Adrenal gland (tissue), 5 donors: ENCODE measurements at regions not wholly inside any gene's neighbourhood (a gene's known extent, or its start where the extent isn't known, plus 50 kb on each side); places are given as distances from the start of the nearest gene placed in this dataset.

Experiments used
- POLR2A ChIP-seq, 2 donors: fragments of 450-650 bp; IDR thresholded peaks; one replicate each; pipeline ENCODE4 v1.6.1; 2017; ENCODE audit warnings: antibody characterized with exemption in 2 of 2, mild to moderate bottlenecking in 2 of 2, moderate library complexity in 1 of 2
- TF ChIP-seq, protein P1 (sequence below), 6 experiments: fragments of 450-650 bp in 4 of 6; fragments of 200-600 bp in 2 of 6; sonication (generic) in 1 of 6; IDR thresholded peaks; 1 replicate in 5 of 6; 2 replicates in 1 of 6; pipeline versions ENCODE4 v1.5.1 to v1.8.0; 2016 to 2021; ENCODE audit warnings: antibody characterized with exemption in 6 of 6, mild to moderate bottlenecking in 2 of 6, moderate library complexity in 1 of 6
- donor health status: DM: no; HTN: no; CAD: no.

GRCh38 chr13:59537500-59537899, 626.2 kb downstream of the DIAPH3 start:
- no peak for TF ChIP-seq POLR2A (IDR thresholded peaks at IDR 0.05)
- TF ChIP-seq, protein P1, sequence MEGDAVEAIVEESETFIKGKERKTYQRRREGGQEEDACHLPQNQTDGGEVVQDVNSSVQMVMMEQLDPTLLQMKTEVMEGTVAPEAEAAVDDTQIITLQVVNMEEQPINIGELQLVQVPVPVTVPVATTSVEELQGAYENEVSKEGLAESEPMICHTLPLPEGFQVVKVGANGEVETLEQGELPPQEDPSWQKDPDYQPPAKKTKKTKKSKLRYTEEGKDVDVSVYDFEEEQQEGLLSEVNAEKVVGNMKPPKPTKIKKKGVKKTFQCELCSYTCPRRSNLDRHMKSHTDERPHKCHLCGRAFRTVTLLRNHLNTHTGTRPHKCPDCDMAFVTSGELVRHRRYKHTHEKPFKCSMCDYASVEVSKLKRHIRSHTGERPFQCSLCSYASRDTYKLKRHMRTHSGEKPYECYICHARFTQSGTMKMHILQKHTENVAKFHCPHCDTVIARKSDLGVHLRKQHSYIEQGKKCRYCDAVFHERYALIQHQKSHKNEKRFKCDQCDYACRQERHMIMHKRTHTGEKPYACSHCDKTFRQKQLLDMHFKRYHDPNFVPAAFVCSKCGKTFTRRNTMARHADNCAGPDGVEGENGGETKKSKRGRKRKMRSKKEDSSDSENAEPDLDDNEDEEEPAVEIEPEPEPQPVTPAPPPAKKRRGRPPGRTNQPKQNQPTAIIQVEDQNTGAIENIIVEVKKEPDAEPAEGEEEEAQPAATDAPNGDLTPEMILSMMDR (IDR thresholded peaks at IDR 0.05), result no peak
